AG04450 (cell line): ENCODE measurements at regions not wholly inside any gene's neighbourhood (a gene's known extent, or its start where the extent isn't known, plus 50 kb on each side); places are given as distances from the start of the nearest gene placed in this dataset.

ENCODE experiments used
- CTCF ChIA-PET: fragments of 300-600, 350-600 bp; formaldehyde crosslinking; extraction: SDS; loops from one replicate; lab custom pipeline; 2022; ENCODE audit warnings: antibody characterized with exemption, inconsistent platforms; lab: Charles Lee
- POLR2A ChIA-PET: fragments of 350-600 bp; formaldehyde crosslinking; extraction: SDS; loops from one replicate; lab custom pipeline; 2021; ENCODE audit warnings: antibody characterized with exemption, inconsistent platforms; lab: Yijun Ruan, JAX
- DNase-seq: peaks from one replicate; pipeline ENCODE4 v3.0.0-alpha.2; 2011; ENCODE audit warnings: low read depth, low spot score
- H3K27ac ChIP-seq: one replicate; pipeline ENCODE4 v1.5.1; 2012; ENCODE audit warnings: low read depth, low read length, control low read depth
- H3K27me3 ChIP-seq: one replicate; pipeline ENCODE4 v1.6.0; 2012; ENCODE audit warnings: low read length; ENCODE audit not compliant: control insufficient read depth, insufficient read depth
- H3K4me3 ChIP-seq: 2 replicates; pipeline ENCODE4 v1.5.1; 2011; ENCODE audit warnings: mild to moderate bottlenecking, low read depth, low read length, control low read depth
- H3K9me3 ChIP-seq: 2 replicates; pipeline ENCODE4 v1.5.1; 2012; ENCODE audit warnings: low read length; ENCODE audit not compliant: control insufficient read depth, insufficient read depth
- CTCF ChIP-seq: IDR thresholded peaks from 2 replicates; pipeline ENCODE4 v1.5.1; 2011; ENCODE audit warnings: low read depth, low read length, control low read depth, inconsistent platforms

GRCh38 chr14:41418851-41419250 lies 187.8 kb upstream of the LRFN5 start:
- no peak for DNase-seq
- H3K27ac ChIP-seq, result no peak overlapping the region
- no peak for TF ChIP-seq CTCF
- ChIA-PET POLR2A (no interaction called here), CTCF (no interaction called here)
- H3K4me3 ChIP-seq, result no peak overlapping the region
- H3K27me3 ChIP-seq, result no peaks in the 10 kb centered on the region
- H3K9me3 ChIP-seq, result peaks cover 3% of the 10 kb centered on the region; the same call in 1 of the 2 replicates

DNA sequence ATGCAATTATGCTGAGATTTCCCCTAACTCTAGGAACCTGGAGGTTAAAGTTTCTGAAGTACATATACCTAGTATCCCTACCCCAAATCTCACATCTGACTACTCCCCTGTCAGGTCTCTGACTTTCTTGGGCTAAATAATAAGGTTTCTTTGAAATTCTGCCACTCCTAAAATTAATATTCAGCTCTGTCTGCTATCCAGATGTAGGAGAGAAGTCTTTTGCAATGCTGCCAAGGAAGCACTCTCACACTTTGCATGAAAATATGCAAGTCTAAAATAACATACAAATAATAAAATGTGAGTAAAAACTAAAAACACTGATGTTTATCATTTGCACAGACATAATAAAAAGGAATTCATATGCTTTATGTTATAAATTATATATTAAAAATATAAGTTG lies 196.9 kb upstream of the LRFN5 start:
- no peak for TF ChIP-seq CTCF
- no peak overlapping the region for H3K27ac ChIP-seq
- no peak for DNase-seq
- H3K27me3 ChIP-seq, result no peaks in the 10 kb centered on the region
- no peaks in the 10 kb centered on the region for H3K9me3 ChIP-seq
- POLR2A ChIA-PET, result no interaction called here
- CTCF ChIA-PET, result no interaction called here
- no peak overlapping the region for H3K4me3 ChIP-seq

- ChIA-PET POLR2A (no interaction called here), CTCF (no interaction called here)
- no peak for TF ChIP-seq CTCF
- no peaks in the 10 kb centered on the region for H3K27me3 ChIP-seq
- H3K9me3 ChIP-seq, result no peaks in the 10 kb centered on the region; the same call in 1 of the 2 replicates
- H3K27ac ChIP-seq, result no peak overlapping the region
- H3K4me3 ChIP-seq, result no peak overlapping the region
- no peak for DNase-seq
Measured at GRCh38 chr14:41404126-41404525, 202.6 kb upstream of the LRFN5 start.

- POLR2A ChIA-PET, result no interaction called here
Measured at GRCh38 chr14:41403360-41403759, 203.3 kb upstream of the LRFN5 start.

GRCh38 chr14:41397926-41398325 lies 208.8 kb upstream of the LRFN5 start:
- Histone ChIP-seq H3K27ac (no peak overlapping the region), H3K9me3 (no peaks in the 10 kb centered on the region; the same call in 1 of the 2 replicates), H3K27me3 (no peaks in the 10 kb centered on the region), H3K4me3 (no peak overlapping the region)
- no peak for TF ChIP-seq CTCF
- ChIA-PET POLR2A (no interaction called here), CTCF (no interaction called here)
- DNase-seq, result no peak

More at GRCh38 chr14:41403360-41403759, 203.3 kb upstream of the LRFN5 start:
- no peak overlapping the region for H3K27ac ChIP-seq
- no peaks in the 10 kb centered on the region for H3K27me3 ChIP-seq
- TF ChIP-seq CTCF, result no peak
- CTCF ChIA-PET, result no interaction called here
- no peaks in the 10 kb centered on the region; the same call in 1 of the 2 replicates for H3K9me3 ChIP-seq
- no peak overlapping the region for H3K4me3 ChIP-seq
- DNase-seq, result no peak
